ENCODE measurements at regions not wholly inside any gene's neighbourhood (a gene's known extent, or its start where the extent isn't known, plus 50 kb on each side); places are given as distances from the start of the nearest gene placed in this dataset.

- DNase-seq (ENCODE audit: low read depth): no peak
These were observed 1054.4 kb downstream of the TBC1D22A start for GRCh38 chr22:47816863-47817210.

GRCh38 chr22:47816121-47816862 lies 1053.8 kb downstream of the TBC1D22A start:
- DNase-seq (ENCODE audit: low read depth): no peak

GRCh38 chr22:47814474-47814873 lies 1052.0 kb downstream of the TBC1D22A start:
- no peak for DNase-seq (ENCODE audit: low read depth)

- no peak for DNase-seq (ENCODE audit: low read depth)
These were observed 1051.2 kb downstream of the TBC1D22A start for GRCh38 chr22:47813661-47814060.

- DNase-seq (ENCODE audit: low read depth): no peak
These were observed 1049.5 kb downstream of the TBC1D22A start for GRCh38 chr22:47811971-47812370.

- no peak for DNase-seq (ENCODE audit: low read depth)
These were observed 1048.4 kb downstream of the TBC1D22A start for GRCh38 chr22:47810505-47811500.

GRCh38 chr22:47808886-47809620 lies 1046.6 kb downstream of the TBC1D22A start:
- no peak for DNase-seq (ENCODE audit: low read depth)

GRCh38 chr22:47808236-47808635 lies 1045.8 kb downstream of the TBC1D22A start:
- no peak for DNase-seq (ENCODE audit: low read depth)

- no peak for DNase-seq (ENCODE audit: low read depth)
These were observed 1045.1 kb downstream of the TBC1D22A start for GRCh38 chr22:47807506-47807905.

GRCh38 chr22:47806894-47807293 lies 1044.4 kb downstream of the TBC1D22A start:
- DNase-seq (ENCODE audit: low read depth): no peak

- no peak for DNase-seq (ENCODE audit: low read depth)
These were observed 1043.0 kb downstream of the TBC1D22A start for GRCh38 chr22:47805394-47805935.

- DNase-seq (ENCODE audit: low read depth): no peak
These were observed 1041.8 kb downstream of the TBC1D22A start for GRCh38 chr22:47804281-47804680.

- DNase-seq (ENCODE audit: low read depth): no peak
These were observed 1040.0 kb downstream of the TBC1D22A start for GRCh38 chr22:47802421-47802820.

- no peak for DNase-seq (ENCODE audit: low read depth)
These were observed 1039.2 kb downstream of the TBC1D22A start for GRCh38 chr22:47801541-47802245.

GRCh38 chr22:47798229-47798628 lies 1035.8 kb downstream of the TBC1D22A start:
- DNase-seq (ENCODE audit: low read depth): no peak

- DNase-seq (ENCODE audit: low read depth): no peak
These were observed 1035.0 kb downstream of the TBC1D22A start for GRCh38 chr22:47797342-47797945.

- DNase-seq (ENCODE audit: low read depth): no peak
These were observed 1033.9 kb downstream of the TBC1D22A start for GRCh38 chr22:47796128-47796908.

GRCh38 chr22:47795477-47796127 lies 1033.2 kb downstream of the TBC1D22A start:
- no peak for DNase-seq (ENCODE audit: low read depth)

- DNase-seq (ENCODE audit: low read depth): no peak
These were observed 1032.4 kb downstream of the TBC1D22A start for GRCh38 chr22:47794851-47795250.

All from activated T-helper 1 cell treated with Interleukin-2 at 50 U/mL for 16 hours (primary cell).